ENCODE measurements at regions not wholly inside any gene's neighbourhood (a gene's known extent, or its start where the extent isn't known, plus 50 kb on each side); places are given as distances from the start of the nearest gene placed in this dataset.
"Not testable (repeated sequence)": the region's sequence is repeated elsewhere in the genome, so short reads cannot be mapped to it uniquely, and the experiment has no call there.

DNA sequence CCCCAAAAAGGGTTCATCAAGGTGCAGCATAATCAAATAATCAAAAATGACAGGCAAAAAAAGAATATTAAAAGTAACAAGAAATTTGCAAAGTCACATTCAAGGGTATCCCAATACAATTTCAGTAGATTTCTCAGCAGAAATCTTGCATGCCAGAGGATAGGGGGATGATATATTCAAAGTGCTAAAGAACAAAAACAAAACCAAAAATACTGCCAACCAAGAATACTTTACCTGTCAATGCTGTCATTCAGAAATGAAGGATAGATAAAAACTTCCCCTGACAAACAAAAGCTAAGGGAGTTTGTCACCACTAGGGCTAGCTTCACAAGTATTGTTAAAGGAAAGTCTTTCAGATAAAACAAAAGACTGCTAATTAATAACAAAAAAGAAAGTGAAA lies 68.7 kb upstream of the EDIL3 start:
- no peak for DNase-seq

DNA sequence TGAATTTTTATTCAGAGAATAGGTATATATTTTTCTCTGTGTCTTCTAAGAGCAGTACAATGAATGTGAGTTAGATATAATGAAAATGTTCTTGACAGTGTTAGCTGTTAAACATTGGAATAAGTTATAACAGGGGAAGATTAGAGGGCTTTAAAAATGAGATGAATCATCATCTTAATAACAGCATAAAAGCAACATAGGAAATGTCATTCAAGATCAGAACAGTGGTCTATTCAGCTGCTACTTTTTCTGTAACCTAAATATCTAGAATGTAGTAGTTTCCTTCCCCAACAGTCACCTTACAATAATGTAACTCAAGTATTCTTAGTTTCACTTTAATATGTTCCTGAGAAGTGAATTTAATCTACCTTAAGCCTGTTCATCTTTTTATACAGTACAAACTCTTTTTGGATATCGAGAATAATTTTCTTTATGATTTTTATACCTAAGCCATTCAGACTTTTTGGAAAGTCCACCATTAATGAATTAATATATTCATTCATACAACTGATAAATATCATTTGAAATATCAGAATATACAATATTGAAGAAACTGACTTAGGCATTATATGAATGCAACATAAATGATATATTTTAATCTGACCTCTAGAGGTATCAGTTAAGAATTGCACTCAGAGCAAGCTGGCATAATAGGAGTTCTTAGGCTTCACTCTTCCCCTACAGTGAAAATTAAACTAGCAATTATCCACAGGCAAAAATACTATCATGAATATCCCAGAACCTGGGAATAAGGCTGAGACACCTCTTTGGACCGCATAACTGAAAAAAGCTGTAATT lies 66.1 kb upstream of the EDIL3 start:
- DNase-seq: no peak

DNA sequence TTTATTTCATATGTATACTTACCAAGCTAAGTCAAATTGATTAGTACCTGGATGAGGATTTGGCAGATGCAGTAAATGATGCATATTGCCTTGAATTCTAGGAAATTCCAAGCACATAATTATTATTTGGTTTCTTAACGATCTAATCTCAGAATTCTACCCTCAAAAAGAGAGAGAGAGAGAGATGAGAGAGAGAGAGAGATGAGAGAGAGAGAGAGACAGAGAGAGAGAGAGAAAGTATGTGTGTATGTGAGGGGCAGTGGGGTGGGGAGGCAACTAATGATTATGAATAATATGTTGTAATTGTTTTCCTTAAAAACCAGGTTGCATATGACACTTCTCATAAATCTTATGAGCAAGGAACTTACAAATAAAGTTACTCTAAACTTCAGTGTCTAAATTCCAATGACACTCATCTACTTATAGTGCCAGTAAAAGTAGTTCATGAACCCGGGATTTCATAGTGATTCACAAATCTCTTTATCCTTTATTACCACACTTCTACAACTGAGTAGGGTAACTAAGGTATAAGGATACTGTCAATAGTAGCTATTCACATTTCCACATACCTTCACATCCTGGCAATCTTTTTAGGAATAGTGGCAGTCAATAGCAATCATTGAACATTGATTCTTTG lies 60.5 kb upstream of the EDIL3 start:
- no peak for DNase-seq

DNA sequence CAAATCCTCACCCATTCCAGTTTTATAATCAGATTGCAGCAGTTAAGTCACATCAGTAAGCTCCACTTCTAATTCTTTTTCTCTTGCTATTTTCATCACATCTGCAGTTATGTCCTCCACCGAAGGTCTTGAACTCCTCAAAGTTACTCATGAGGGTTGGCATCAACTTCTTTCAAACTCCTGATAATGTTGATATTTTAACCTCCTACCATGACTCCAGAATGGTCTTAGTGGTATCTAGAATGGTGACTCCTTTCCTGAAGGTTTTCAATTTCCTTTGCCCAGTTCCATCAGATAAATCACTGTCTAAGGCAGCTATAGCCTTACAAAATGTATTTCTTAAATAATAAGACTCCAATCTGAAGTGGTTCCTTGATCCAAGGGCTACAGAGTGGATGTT lies 53.8 kb upstream of the EDIL3 start:
- peak; percentile 52 for DNase-seq

DNA sequence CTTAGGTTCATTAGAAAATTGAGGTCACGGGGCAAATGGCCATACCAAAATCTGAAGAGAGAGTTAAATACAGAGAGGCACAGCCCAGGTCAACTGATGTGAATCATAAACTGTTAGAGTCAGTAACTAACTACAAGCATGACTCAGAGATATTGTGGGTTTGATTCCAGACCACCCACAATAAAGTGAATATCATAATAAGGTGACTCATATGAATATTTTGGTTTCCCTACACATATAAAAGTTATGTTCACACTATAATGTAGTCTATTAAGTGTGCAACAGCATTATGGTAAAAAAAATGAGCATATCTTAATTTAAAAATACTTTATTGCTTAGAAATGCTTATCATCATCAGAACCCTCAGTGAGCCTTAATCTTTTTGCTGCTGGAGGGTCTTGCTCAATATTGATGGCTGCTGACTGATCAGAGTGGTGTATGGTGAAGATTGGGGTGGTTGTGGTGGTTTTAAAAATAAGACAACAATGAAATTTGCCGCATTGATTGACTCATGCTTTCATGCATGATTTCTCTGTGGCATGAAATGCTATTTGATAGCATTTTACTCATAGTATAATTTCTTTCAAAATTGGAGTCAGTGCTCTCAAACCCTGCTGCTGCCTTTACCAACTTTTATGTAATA lies 53.1 kb upstream of the EDIL3 start:
- peak; percentile 75 for DNase-seq

DNA sequence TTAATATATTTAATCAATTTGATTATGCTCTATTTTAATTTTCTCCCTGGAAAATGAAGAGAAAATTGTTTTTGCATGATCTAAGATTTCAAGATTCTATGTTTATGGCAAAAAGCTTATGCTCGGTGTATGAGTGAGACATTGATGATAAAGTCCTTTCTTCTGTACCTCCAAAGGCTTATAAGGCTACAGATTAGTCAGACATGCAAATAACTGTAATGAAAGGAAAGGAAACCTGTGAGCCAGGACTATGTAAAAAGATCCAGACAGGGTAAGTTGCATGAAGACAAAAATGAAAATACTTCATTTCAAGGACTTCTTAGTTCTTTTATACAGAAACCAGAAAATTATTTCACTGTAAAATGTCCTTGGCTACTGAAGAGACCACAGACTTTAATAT lies 52.2 kb upstream of the EDIL3 start:
- peak; percentile 29 for DNase-seq

DNA sequence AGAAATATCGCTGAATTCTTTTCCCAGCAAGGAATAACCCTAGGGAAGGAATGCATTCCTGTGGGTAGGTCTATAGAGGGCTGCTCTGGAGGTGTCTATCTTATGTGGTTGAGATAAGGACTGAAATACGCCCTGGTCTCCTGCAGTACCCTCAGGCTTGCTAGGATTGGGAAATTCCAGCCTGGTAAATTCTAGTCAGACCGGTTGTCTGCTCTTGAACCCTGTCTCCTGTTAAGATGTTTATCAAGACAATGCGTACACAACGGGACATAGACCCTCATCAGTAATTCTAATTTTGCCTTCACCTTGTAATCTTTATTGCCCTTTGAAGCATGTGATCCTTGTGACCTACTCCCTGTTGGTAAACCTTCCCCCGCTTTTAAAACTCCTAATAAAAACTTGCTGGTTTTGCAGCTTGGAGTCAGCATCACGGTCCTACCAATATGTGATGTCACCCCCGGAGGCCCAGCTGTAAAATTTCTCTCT lies 51.2 kb upstream of the EDIL3 start:
- DNase-seq: not testable (repeated sequence)
